HL-60 (cell line): ENCODE measurements at regions not wholly inside any gene's neighbourhood (a gene's known extent, or its start where the extent isn't known, plus 50 kb on each side); places are given as distances from the start of the nearest gene placed in this dataset.
"Not testable (repeated sequence)": the region's sequence is repeated elsewhere in the genome, so short reads cannot be mapped to it uniquely, and the experiment has no call there.

Source experiments
- DNase-seq, 2 experiments: peaks; one replicate each; pipeline ENCODE4 v3.0.0-alpha.2; 2010 to 2020; ENCODE audit warnings: low read depth in 1 of 2, low spot score in 1 of 2
- H3K27ac ChIP-seq: fragments of 250-450 bp; sonication (Bioruptor Pico); replicated peaks from 2 replicates; pipeline ENCODE4 v1.5.1; 2020; ENCODE audit warnings: mild to moderate bottlenecking, moderate library complexity
- H3K27me3 ChIP-seq: fragments of 250-450 bp; sonication (Bioruptor Pico); 2 replicates; pipeline ENCODE4 v1.5.1; 2021; ENCODE audit warnings: mild to moderate bottlenecking, moderate library complexity; ENCODE audit not compliant: insufficient read depth, poor library complexity, severe bottlenecking
- H3K4me3 ChIP-seq: replicated peaks from 2 replicates; pipeline ENCODE4 v1.5.1; 2011; ENCODE audit warnings: mild to moderate bottlenecking, control low read depth, low read length; ENCODE audit not compliant: insufficient read depth
- GABPA ChIP-seq: IDR thresholded peaks from 2 replicates; pipeline ENCODE4 v1.6.1; 2012; ENCODE audit warnings: low read depth
- POLR2AphosphoS5 ChIP-seq: IDR thresholded peaks from 2 replicates; pipeline ENCODE4 v1.6.1; 2012; ENCODE audit warnings: low read depth
- SPI1 ChIP-seq: IDR thresholded peaks from 2 replicates; pipeline ENCODE4 v1.6.1; 2012; ENCODE audit warnings: low read depth, mild to moderate bottlenecking, borderline replicate concordance
- TF ChIP-seq, protein P1 (sequence below): IDR thresholded peaks from one replicate; pipeline ENCODE4 v1.5.1; 2011; ENCODE audit warnings: low read length, control low read depth, inconsistent platforms; ENCODE audit not compliant: insufficient read depth
- TF ChIP-seq, protein P2 (sequence below): IDR thresholded peaks from 2 replicates; pipeline ENCODE4 v1.6.1; 2012; ENCODE audit warnings: low read depth; ENCODE audit not compliant: insufficient replicate concordance

DNA sequence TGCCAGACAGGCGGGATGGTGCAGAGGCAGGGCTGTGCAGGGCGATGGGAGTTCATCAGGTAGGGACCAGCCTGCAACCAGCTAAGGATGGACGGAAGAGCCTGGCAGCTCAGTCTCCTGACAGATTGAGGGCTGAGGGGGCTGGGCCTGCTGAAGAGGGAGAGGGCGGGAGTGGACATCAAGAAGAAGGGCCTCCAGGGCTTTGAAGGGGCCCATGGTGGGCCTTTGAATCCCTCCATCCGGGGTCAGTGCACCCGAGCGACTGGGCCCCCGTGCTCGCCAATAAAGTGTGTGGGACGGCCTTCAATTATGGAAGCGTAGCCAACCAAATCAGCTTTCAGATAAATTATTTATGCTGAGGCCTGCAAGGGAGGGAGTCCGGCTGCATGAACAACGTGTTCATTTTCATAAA, 431.2 kb downstream of the RPS24 start:
- DNase-seq = no peak
- TF ChIP-seq, protein P1, sequence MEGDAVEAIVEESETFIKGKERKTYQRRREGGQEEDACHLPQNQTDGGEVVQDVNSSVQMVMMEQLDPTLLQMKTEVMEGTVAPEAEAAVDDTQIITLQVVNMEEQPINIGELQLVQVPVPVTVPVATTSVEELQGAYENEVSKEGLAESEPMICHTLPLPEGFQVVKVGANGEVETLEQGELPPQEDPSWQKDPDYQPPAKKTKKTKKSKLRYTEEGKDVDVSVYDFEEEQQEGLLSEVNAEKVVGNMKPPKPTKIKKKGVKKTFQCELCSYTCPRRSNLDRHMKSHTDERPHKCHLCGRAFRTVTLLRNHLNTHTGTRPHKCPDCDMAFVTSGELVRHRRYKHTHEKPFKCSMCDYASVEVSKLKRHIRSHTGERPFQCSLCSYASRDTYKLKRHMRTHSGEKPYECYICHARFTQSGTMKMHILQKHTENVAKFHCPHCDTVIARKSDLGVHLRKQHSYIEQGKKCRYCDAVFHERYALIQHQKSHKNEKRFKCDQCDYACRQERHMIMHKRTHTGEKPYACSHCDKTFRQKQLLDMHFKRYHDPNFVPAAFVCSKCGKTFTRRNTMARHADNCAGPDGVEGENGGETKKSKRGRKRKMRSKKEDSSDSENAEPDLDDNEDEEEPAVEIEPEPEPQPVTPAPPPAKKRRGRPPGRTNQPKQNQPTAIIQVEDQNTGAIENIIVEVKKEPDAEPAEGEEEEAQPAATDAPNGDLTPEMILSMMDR = no peak
- TF ChIP-seq GABPA (no peak), POLR2AphosphoS5 (no peak), SPI1 (no peak)
- TF ChIP-seq, protein P2, sequence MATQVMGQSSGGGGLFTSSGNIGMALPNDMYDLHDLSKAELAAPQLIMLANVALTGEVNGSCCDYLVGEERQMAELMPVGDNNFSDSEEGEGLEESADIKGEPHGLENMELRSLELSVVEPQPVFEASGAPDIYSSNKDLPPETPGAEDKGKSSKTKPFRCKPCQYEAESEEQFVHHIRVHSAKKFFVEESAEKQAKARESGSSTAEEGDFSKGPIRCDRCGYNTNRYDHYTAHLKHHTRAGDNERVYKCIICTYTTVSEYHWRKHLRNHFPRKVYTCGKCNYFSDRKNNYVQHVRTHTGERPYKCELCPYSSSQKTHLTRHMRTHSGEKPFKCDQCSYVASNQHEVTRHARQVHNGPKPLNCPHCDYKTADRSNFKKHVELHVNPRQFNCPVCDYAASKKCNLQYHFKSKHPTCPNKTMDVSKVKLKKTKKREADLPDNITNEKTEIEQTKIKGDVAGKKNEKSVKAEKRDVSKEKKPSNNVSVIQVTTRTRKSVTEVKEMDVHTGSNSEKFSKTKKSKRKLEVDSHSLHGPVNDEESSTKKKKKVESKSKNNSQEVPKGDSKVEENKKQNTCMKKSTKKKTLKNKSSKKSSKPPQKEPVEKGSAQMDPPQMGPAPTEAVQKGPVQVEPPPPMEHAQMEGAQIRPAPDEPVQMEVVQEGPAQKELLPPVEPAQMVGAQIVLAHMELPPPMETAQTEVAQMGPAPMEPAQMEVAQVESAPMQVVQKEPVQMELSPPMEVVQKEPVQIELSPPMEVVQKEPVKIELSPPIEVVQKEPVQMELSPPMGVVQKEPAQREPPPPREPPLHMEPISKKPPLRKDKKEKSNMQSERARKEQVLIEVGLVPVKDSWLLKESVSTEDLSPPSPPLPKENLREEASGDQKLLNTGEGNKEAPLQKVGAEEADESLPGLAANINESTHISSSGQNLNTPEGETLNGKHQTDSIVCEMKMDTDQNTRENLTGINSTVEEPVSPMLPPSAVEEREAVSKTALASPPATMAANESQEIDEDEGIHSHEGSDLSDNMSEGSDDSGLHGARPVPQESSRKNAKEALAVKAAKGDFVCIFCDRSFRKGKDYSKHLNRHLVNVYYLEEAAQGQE = no peak
- Histone ChIP-seq H3K4me3 (no peak overlapping the region), H3K27me3 (no peaks in the 10 kb centered on the region), H3K27ac (no peak overlapping the region)

DNA sequence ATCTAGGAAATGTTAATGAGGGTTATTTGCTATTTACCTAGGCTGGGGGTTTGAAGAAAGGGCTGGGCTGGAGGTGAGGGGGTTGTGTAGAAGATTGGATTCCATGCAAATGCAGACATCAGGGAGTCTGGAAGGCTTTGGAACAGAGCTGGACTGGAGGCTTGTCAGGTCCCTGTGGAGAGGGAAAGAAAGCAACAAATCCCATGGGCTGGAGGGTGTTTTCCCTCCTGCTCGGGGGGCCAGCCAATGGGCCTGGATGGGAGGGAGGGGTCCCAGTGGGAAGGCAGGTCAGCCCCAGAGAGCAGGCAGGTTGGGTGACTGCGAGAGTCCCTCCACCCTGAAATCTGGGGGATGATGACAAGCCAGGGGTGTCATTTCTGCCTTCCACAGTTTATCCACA, 431.8 kb downstream of the RPS24 start:
- no peak for DNase-seq
- Histone ChIP-seq H3K27ac (no peak overlapping the region), H3K27me3 (no peaks in the 10 kb centered on the region), H3K4me3 (no peak overlapping the region)
- no peak for TF ChIP-seq POLR2AphosphoS5
- TF ChIP-seq, protein P1 = no peak
- no peak for TF ChIP-seq SPI1
- TF ChIP-seq, protein P2 = no peak

DNA sequence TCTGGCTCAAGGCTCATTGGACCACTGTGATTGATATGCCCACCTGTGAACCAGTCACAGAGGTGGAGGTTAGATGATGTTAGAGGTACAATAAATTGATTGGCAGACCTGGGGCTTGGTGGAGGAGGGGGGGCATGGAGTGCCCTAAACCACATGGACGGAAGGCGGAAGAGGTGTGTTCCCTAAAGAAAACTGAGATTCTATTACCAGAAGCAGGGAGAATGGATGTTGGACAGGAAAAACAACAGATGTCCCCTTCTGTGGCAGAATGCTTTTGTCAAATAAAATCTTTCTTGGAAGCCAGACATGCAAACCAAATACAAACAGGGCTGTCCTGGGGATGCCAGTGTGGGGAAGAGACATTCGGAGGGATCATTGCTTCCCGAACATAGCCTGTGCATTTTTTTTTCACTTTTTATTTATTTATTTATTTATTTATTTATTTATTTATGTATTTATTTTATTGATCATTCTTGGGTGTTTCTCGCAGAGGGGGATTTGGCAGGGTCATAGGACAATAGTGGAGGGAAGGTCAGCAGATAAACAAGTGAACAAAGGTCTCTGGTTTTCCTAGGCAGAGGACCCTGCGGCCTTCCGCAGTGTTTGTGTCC, 433.9 kb downstream of the RPS24 start:
- no peak for DNase-seq
- H3K27ac ChIP-seq = no peak overlapping the region
- TF ChIP-seq, protein P2 = no peak
- TF ChIP-seq, protein P1 = no peak
- TF ChIP-seq GABPA (no peak), SPI1 (no peak), POLR2AphosphoS5 (no peak)
- H3K27me3 ChIP-seq = no peaks in the 10 kb centered on the region
- H3K4me3 ChIP-seq = no peak overlapping the region

DNA sequence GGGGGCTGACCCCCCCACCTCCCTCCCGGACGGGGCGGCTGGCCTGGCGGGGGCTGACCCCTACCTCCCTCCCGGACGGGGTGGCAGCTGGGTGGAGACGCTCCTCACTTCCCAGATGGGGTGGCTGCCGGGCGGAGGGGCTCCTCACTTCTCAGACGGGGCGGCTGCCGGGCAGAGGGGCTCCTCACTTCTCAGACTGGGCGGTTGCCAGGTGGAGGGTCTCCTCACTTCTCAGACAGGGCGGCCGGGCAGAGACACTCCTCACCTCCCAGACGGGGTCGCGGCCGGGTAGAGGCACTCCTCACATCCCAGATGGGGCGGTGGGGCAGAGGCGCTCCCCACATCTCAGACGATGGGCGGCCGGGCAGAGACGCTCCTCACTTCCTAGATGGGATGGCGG, 435.1 kb downstream of the RPS24 start:
- not testable (repeated sequence) for DNase-seq, H3K27ac ChIP-seq, H3K27me3 ChIP-seq, H3K4me3 ChIP-seq
